ENCODE measurements at regions not wholly inside any gene's neighbourhood (a gene's known extent, or its start where the extent isn't known, plus 50 kb on each side); places are given as distances from the start of the nearest gene placed in this dataset.

DNA sequence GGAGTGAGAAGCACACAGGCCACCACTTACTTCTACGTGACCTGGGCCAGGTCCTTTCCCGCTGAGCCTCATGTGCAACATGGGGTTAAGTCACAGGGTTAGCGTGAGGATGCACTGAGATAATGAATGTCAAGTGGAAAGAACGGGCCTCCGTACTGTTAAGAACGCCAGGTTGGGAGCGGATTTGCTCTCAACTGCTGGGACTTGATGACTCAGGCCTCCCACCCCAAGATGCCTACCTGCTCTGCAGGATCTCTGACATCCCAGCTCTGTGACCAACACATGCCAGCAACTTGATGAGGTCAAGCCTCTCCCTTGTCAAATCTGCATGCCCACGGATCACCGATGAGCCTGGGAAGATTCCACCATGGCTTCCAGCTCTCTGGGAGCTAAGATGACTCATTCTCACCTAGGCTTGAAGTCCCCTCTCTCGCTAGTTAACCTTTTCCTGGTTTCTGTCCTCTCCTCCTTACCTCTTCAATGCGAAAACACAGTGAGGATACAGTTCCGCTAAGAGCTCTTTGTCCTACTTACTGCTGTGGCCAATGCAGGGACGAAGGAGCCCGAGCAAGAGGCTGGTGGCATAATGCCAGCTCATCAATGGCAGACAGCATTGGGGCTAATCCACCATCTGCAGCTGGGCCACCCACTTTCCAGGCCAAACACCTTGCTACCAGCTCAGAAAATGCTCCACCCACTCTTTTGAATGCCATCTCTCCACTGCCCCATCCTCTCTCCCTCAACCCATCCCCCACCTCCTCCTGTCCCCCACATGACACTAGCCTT is 67.6 kb downstream of the PJA1 start:
- POLR2A ChIA-PET = no interaction called here
- CTCF ChIA-PET = interaction anchor here (1.2 kb wide), 1 partner anchor 124 kb away, joined by 5 read pairs; no protein-coding TSS in a partner anchor

GRCh38 chrX:69096963-69097362 is 68.3 kb downstream of the PJA1 start:
- intact Hi-C loops (cut with micrococcal nuclease) = no loop called here
- Mint-ChIP-seq H3K27ac (no peak overlapping the region), H3K9me3 (no peaks in the 10 kb centered on the region), H3K4me1 (ENCODE audit: low read depth) (no peaks in the 10 kb centered on the region), H3K4me3 (no peak overlapping the region), H3K36me3 (ENCODE audit: low read depth) (no peaks in the 10 kb centered on the region), H3K27me3 (no peaks in the 10 kb centered on the region)
- DNase-seq (no peak), ATAC-seq (no peak)
- ChIA-PET CTCF (interaction anchor here (1.2 kb wide), 1 partner anchor 125 kb away, joined by 5 read pairs; no protein-coding TSS in a partner anchor), POLR2A (no interaction called here)
- TF ChIP-seq, protein P1, sequence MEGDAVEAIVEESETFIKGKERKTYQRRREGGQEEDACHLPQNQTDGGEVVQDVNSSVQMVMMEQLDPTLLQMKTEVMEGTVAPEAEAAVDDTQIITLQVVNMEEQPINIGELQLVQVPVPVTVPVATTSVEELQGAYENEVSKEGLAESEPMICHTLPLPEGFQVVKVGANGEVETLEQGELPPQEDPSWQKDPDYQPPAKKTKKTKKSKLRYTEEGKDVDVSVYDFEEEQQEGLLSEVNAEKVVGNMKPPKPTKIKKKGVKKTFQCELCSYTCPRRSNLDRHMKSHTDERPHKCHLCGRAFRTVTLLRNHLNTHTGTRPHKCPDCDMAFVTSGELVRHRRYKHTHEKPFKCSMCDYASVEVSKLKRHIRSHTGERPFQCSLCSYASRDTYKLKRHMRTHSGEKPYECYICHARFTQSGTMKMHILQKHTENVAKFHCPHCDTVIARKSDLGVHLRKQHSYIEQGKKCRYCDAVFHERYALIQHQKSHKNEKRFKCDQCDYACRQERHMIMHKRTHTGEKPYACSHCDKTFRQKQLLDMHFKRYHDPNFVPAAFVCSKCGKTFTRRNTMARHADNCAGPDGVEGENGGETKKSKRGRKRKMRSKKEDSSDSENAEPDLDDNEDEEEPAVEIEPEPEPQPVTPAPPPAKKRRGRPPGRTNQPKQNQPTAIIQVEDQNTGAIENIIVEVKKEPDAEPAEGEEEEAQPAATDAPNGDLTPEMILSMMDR (IDR thresholded peaks at IDR 0.05) = no peak

More for the DNA sequence above, 67.6 kb downstream of the PJA1 start:
- no peaks in the 10 kb centered on the region for H3K27me3 Mint-ChIP-seq
- H3K9me3 Mint-ChIP-seq = no peaks in the 10 kb centered on the region
- TF ChIP-seq, protein P1 (IDR thresholded peaks at IDR 0.05) = no peak
- ATAC-seq (no peak), DNase-seq (no peak)
- H3K4me3 Mint-ChIP-seq = no peak overlapping the region
- no peaks in the 10 kb centered on the region for H3K36me3 Mint-ChIP-seq (ENCODE audit: low read depth)
- intact Hi-C loops (cut with micrococcal nuclease) = no loop called here
- no peak overlapping the region for H3K27ac Mint-ChIP-seq
- no peaks in the 10 kb centered on the region for H3K4me1 Mint-ChIP-seq (ENCODE audit: low read depth)

- POLR2A ChIA-PET = no interaction called here
- H3K36me3 Mint-ChIP-seq (ENCODE audit: low read depth) = no peaks in the 10 kb centered on the region
- H3K27me3 Mint-ChIP-seq = no peaks in the 10 kb centered on the region
- ATAC-seq (no peak), DNase-seq (no peak)
- H3K4me3 Mint-ChIP-seq = no peak overlapping the region
- H3K27ac Mint-ChIP-seq = no peak overlapping the region
- CTCF ChIA-PET = interaction anchor here (1.4 to 3.7 kb wide), 2 partner anchors 12 to 127 kb away, joined by 6 to 14 read pairs; no protein-coding TSS in a partner anchor
- intact Hi-C loops (cut with micrococcal nuclease) = no loop called here
- no peaks in the 10 kb centered on the region for H3K4me1 Mint-ChIP-seq (ENCODE audit: low read depth)
- no peaks in the 10 kb centered on the region for H3K9me3 Mint-ChIP-seq
- TF ChIP-seq, protein P1 (IDR thresholded peaks at IDR 0.05) = no peak
Measured at GRCh38 chrX:69094977-69095669, 70.1 kb downstream of the PJA1 start.

DNA sequence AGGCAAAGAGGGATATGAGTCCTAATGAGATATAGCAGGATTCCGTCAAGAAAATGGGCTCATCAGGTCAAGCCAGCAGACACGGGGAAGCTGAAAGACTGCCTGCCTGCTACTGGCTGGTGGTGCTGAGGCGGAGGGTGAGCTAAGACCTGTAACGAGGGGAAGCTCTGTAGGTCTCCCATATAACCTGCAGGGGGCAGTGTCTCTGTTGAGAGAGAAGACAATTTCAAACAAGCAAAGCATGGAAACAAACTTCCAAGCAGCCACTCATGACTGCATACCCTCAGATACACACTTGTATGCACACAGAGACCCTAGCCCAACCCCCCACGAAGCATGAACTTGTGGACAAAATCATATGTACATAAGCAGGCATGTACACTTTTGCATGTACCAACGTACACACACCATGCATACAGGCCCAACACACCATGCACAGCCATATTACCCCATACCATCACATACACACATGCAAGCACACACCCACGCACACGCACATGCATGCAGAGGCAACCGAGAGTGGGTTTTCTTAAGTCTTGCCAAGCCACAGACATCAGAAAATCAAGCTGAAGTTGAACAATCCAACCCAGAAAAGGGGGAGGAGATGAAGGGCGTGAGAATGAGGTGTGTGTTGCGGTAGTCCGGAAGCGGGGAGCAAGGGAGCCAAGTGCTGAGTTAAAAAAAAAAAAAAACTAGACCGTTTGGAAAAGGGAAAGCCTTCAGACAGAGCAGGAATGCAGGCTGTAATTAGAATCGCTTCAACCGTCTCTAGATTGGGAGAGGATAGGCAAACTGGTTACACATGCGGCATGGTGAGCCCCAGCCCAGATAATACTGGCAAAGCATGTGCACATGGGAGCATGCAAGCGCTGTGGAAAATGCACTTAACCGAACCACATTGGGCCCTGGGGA is 71.0 kb downstream of the PJA1 start:
- Mint-ChIP-seq H3K36me3 (ENCODE audit: low read depth) (no peaks in the 10 kb centered on the region), H3K4me1 (ENCODE audit: low read depth) (no peaks in the 10 kb centered on the region), H3K4me3 (no peak overlapping the region), H3K9me3 (no peaks in the 10 kb centered on the region), H3K27me3 (no peaks in the 10 kb centered on the region), H3K27ac (no peak overlapping the region)
- intact Hi-C loops (cut with micrococcal nuclease) = no loop called here
- ChIA-PET POLR2A (no interaction called here), CTCF (interaction anchor here (0.6 to 3.7 kb wide), 9 partner anchors 9 to 267 kb away, joined by 3 to 14 read pairs (median 3); no protein-coding TSS in a partner anchor)
- DNase-seq (peak; percentile 43), ATAC-seq (peak; percentile 66)
- TF ChIP-seq, protein P1 (IDR thresholded peaks at IDR 0.05) = no peak

All from activated CD8-positive, alpha-beta T cell treated with anti-CD3 and anti-CD28 coated beads for 36 hours (primary cell).